Stimulated activated CD4-positive, alpha-beta T cell treated with anti-CD3 and anti-CD28 coated beads, Interleukin-1b, Interleukin-23, amount 100 ng/mL, for 1 hour (primary cell): ENCODE measurements at regions not wholly inside any gene's neighbourhood (a gene's known extent, or its start where the extent isn't known, plus 50 kb on each side); places are given as distances from the start of the nearest gene placed in this dataset.
A peak's percentile ranks its signal among the peaks of the same experiment; 100 is the strongest.
"Not testable (repeated sequence)": the region's sequence is repeated elsewhere in the genome, so short reads cannot be mapped to it uniquely, and the experiment has no call there.

ENCODE experiments used
- DNase-seq, 2 donors: peaks; one replicate each; pipeline ENCODE4 v3.0.0-alpha.2; 2020; ENCODE audit warnings: low read depth in 2 of 2

DNA sequence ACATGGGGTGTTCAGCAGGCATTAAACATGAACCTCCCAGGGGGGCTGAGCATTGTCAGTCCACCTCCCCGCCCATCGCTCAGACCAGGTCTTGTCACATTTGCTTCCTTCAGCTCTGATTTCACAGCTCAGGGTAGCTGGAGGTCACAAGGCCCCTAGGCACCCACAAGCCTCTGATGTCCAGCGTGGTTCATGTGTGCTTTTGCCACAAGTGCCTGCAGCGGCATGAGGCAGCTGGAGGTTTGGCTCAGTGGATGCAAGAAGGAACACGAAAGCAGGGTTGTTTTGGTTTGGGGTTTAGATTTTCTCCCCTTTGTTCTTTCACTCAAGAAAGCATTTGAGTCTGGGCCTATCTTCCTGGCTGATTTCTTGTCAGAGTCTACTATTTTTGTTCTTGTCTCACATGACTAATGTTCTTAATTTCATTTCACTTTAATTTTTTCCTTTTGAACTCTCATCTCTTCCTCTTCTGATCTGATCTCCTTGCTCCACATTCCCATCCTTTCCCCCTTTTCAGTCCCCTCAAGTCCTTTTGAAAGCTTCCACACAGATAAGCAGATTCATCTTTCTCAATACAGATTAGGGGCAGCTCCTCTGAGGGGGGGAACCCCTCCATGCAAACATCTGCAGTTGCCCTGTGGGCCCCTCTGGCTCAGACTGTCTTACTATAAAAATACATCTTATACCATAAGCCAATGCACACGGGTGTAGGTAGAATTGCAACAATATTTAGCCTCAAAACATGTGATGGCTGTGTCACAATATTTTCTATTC is 68.1 kb upstream of the CEP85L start:
- no peak for DNase-seq

DNA sequence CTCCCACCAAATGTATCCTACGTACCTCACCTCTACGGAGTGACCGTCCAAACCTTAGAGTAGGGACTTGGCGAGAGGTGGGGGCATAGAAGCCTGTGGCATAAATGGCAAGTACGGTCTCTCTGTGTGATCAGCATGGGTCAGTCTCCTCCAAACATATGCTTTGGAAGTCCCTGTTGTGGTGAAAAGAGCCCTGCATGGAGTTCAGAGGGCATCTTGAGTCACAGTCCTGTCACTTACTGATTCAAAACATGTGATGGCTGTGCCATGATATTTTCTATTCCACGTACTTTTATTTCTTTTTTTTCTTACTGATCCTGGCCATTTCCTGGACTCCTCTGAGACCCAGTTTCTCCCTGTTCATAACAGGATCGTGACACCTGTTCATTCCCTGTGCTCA is 67.5 kb upstream of the CEP85L start:
- no peak for DNase-seq

DNA sequence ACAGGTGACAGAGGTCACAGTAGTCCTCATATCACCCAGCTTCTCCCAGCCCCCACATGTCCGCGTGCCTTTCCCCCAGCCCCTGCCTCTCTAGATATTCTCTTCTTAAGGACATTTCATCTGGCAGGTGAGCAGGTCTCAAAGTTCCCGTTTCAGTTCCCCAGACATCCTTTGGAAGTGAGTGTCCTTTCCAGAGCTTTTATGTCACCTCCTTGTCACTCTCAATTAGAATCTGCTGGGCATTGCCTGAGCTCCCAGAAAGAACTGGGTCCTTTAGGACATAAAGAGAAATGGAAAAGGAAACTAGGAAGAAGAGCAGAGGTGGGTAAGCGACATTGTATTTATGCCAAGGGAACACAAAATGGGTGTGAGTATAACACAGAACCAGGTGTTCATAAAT is 66.9 kb upstream of the CEP85L start:
- no peak for DNase-seq

DNA sequence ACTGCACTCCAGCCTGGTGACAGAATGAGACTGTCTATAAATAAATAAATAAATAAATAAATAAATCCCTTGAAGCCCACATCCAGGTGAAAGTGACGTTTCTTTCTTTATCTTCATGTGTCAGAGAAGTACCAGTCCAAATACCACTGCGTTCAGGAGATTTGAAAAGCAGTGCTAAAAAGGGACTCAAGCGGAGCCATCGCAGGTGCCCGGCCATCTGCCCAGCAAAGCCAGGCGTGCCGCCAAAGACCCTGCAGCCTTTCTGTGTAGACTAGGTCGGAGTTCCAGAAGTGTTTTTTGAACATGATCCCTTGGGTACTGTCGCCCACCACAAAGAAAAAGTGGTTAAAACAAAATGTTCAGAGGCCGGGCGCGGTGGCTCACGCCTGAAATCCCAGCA is 65.7 kb upstream of the CEP85L start:
- DNase-seq: no peak

DNA sequence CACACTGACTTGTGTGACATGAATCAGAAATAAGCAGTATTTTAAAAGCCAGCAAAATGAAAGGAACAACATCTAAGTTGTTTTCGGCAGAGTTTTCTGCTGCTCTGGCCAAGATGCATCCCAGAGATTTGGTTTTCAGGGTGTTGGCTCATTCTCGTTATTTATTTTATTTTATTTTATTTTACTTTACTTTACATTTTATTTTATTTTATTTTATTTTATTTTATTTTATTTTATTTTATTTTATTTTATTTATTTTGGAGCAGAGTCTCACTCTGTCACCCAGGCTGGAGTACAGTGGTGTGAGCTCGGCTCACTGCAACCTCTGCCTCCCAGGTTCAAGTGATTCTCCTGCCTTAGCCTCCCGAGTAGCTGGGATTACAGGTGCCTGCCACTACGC is 64.5 kb upstream of the CEP85L start:
- DNase-seq: not testable (repeated sequence)

DNA sequence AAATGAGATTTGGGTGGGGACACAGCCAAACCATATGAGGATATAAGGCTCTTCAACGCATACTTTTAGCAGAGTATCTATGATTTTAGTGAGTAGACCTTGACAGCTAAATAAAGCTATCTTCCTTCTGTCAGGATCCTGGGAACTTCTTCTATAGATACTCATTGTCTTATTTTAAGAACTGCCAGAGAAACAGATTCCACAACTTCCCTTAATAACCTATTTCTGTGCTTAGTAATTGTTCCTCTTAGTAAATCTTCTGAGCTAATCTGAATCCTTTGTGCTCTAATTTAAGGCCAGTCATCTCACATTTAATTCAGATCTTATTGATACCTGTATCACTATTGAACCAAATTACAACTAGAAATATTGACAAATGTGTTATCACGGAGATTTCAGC is 64.0 kb upstream of the CEP85L start:
- no peak for DNase-seq

DNA sequence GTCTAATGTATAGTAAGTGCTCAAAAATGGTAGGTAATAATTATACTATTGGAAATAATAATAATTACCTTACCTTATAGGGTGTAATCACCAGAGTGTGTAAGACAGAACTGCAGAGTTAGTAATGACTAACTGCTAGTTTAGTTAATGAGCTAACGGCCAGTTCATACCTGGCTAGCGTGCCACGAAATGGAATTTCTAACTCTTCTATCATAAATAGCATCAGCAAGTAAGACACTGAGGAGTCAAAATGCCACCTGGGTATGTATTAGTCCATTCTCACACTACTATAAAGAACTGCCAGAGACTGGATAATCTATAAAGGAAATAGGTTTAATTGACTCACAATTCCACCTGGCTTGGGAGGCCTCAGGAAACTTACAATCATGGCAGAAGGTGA is 63.4 kb upstream of the CEP85L start:
- no peak for DNase-seq

DNA sequence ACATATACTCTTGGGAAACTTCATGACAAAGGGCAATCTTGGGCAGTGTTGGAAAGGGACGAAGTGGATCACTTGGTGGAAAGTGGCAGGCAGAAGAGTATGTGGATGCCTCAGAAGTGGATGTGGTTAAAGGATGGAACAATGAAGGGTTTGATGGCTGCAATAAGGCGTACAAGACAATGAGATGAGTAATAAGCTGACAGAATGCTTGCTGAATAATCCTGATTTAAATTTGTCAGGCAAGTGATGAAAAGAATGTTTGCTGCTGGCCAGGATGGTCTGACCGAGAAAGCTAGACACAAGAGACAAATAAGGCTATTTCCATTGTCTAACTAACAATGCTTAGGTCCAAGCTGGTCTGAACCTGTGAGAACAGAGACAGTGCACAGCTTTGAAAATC is 61.6 kb upstream of the CEP85L start:
- DNase-seq: no peak

DNA sequence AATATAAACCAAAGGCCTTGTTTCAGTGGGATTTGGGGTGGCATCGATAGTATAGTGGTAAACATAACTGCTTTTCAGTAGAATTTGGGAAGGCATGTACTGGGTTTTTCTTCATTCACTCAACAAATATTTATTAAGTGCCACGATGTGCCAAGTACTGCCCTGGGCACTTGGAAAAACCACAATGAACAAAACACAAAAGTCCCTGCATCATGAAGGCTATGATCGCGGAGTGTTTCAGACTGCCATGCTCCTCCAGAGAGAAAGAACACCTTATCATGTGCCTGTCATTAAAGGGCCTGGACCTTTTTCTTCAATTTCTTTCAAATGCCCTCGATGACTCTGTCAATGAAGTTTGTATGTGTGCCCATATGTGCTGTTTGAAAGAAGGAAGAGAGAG is 59.2 kb upstream of the CEP85L start:
- DNase-seq: no peak

DNA sequence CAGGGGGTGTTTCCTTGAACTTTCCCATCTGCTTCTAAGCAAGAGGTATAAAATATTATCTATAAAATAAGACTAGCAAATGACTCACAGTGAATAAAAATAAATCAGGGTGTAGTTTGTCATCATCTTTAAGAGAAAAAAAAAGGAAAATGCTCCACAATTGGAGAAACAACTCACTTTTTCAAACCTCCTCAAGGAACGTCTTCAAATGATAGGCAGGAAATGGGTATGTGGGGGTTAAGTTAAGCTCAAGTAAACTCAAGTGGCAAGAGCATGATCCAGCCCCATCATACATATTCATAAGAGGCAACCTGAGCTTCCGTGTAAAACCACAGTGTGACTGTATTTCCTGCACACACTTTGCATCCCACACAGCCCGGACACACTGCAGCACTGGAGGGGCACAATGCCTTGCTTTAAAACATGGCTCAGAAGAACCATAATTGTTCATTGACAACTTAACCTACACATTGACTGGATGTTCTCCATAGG is 58.5 kb upstream of the CEP85L start:
- peak; percentile 27 to 38 for DNase-seq

DNA sequence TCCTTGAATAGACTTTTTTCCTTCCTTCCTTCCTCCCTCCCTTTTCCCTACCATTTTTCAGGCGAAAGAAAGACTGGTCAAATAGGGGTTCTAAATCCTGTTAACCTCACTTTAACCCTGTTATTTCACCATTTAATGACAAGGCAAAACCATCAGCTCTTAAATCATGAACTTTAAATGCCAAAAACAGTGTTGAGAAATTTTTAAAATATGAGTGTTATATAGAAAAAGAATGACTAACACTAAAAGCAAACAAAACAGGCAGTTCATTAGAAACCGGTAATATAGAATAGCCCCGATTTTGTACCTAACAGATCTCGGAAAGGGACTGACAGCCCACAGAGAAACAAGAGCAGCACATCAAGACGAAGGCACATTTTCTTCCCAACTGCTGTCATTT is 57.4 kb upstream of the CEP85L start:
- no peak for DNase-seq

DNA sequence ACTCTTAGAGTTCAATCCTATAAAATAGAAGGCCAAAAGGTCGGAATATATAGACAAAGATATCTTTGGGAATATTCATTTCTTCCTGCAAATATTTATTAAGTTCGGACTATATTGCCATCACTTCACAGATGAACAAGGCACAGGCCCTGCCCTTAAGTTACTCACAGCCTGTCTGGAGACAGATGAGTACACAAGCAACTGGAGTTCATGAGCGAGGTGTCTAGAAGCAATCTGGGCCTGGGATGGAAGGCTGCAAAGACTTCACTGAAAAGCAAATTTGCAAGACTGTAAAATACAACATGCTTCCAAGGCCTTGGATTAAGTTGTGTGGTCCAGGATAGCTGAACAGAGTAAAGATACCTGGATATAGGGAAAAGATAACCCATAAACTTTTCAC is 56.7 kb upstream of the CEP85L start:
- DNase-seq: no peak

DNA sequence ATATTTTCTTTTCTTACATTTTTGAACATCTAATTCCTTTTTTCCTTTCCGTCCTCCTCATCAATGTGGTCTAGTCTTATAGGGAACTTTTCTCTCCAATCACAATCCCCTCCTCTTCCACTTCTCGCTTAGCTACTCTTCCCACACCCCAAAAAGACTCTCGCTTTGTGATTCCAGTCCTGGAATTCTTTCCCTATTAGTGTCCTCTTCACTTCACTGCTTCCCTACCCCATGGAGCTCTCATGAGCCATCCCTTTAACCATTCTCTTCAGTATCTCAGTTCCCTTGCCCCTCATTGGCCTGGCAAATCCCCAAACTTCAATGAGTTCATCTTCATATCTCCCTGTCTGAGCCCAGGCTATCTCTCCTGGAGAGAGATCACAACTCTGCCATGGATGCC is 55.3 kb upstream of the CEP85L start:
- no peak for DNase-seq

DNA sequence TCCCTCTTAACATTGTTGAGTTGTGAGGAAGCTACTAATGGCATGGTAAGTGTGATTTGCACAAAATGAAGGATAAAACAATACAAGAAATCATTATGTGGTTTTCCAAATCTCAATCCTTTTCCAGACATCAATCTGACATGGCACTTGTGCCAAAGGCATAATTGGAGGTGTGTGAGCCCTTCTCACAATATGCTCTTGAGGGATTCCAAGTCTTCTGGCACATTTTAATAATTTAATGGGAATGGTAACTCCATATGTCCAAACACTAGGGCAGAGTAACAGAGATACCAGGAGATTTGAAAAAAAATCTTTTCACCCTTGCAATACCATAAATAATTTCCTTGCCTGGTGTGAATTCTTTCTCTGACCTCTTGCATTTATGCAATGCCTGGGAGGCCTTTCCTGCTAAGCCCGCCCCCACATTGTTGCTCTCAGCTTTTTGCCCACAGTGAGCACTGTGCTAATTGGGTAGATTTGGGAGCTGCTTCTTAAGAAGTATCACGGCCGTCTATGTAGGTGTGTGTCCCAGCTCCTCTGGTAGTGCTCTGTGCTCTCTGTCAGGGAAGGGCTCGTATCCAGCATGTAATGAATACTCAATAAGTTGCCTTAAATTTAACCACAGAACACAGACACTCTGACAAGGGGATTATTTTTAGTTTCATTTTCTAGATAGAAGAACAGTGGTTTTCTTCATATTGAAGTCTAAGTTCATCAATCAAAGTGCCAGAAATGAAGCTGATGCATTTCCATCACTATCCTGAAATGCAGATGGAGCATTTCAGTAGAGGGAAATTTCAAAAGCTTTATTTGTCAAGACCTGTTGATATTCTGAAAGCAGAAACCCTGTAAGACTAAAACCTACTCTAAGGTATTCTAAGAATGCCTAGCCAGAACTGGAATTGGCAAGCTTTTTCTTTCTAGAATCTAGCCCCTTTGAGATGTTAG is 54.4 kb upstream of the CEP85L start:
- DNase-seq: no peak

DNA sequence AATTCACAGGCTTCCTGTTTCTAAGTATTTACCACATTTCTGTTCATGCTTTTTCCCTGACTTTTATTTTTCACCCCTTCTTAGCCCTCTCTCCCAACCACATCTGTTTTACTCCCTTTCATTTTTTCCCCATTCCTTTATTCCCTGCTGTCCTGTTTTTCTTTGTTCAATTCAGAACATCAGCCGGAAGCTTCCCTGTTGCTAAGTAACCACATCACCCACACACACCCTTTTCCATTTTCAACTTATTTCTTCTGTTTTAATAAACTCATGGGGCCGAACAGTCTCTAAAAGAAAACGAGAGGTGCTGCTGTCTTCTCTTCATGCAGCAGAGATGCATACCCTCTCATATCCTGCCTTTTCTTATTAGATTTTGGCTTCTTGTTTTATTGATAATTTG is 53.5 kb upstream of the CEP85L start:
- no peak for DNase-seq

DNA sequence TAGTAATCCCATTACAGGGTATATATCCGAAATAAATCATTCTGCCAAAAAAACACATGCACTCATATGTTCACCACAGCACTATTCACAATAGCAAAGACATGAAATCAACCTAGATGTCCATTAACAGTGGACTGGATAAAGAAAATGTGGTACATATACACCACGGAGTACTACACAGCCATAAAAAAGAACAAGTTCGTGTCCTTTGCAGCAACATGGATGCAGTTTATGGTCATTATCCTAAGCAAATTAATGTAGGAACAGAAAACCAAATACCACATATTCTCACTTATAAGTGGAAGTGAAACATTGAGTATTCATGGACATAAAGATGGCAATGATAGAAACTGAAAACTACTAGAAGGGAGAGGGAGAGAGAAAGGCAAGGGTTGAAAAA is 49.9 kb upstream of the CEP85L start:
- not testable (repeated sequence) for DNase-seq
